DND-41 (cell line): ENCODE measurements at regions not wholly inside any gene's neighbourhood (a gene's known extent, or its start where the extent isn't known, plus 50 kb on each side); places are given as distances from the start of the nearest gene placed in this dataset.

Experiments used
- ATAC-seq: fragments of 200-7000 bp; cut with Tn5 transposase; 3 replicates; pipeline ENCODE4 v1.9.1; 2021; ENCODE audit warnings: low read depth; ENCODE audit not compliant: insufficient read depth
- DNase-seq: peaks from one replicate; pipeline ENCODE4 v3.0.0-alpha.2; 2020
- H2AFZ ChIP-seq: 2 replicates; pipeline ENCODE4 v1.6.0; 2012; ENCODE audit warnings: low read depth, low read length
- H3K27ac ChIP-seq: 2 replicates; pipeline ENCODE4 v1.5.1; 2012; ENCODE audit warnings: low read length, inconsistent platforms
- H3K27me3 ChIP-seq: fragments of 200-600 bp; sonication (generic); 2 replicates; pipeline ENCODE4 v1.6.0; 2012; ENCODE audit warnings: low read length, mild to moderate bottlenecking, inconsistent platforms; ENCODE audit not compliant: insufficient read depth, poor library complexity
- H3K36me3 ChIP-seq: 2 replicates; pipeline ENCODE4 v1.5.1; 2012; ENCODE audit warnings: low read length, inconsistent platforms; ENCODE audit not compliant: insufficient read depth
- H3K4me1 ChIP-seq: 2 replicates; pipeline ENCODE4 v1.5.1; 2012; ENCODE audit warnings: mild to moderate bottlenecking, low read length; ENCODE audit not compliant: insufficient read depth
- H3K4me2 ChIP-seq: 2 replicates; pipeline ENCODE4 v1.6.0; 2012; ENCODE audit warnings: mild to moderate bottlenecking, moderate library complexity, low read length, inconsistent platforms; ENCODE audit not compliant: insufficient read depth
- H3K4me3 ChIP-seq, 2 experiments: fragments of 200-600 bp in 1 of 2; shearing (Covaris generic) in 1 of 2; 2 replicates each; pipeline ENCODE4 v1.5.1; 2012 to 2016; ENCODE audit warnings: inconsistent platforms in 2 of 2, low read length in 2 of 2, mild to moderate bottlenecking in 2 of 2, low read depth in 1 of 2, moderate library complexity in 1 of 2
- H3K79me2 ChIP-seq: 2 replicates; pipeline ENCODE4 v1.6.0; 2012; ENCODE audit warnings: low read length, inconsistent platforms; ENCODE audit not compliant: insufficient read depth
- H3K9ac ChIP-seq: 2 replicates; pipeline ENCODE4 v1.6.0; 2012; ENCODE audit warnings: low read depth, mild to moderate bottlenecking, inconsistent platforms, low read length, moderate library complexity
- H3K9me3 ChIP-seq: 2 replicates; pipeline ENCODE4 v1.5.1; 2012; ENCODE audit warnings: low read length, moderate library complexity, mild to moderate bottlenecking, inconsistent platforms; ENCODE audit not compliant: insufficient read depth, severe bottlenecking
- H4K20me1 ChIP-seq: 2 replicates; pipeline ENCODE4 v1.6.0; 2012; ENCODE audit warnings: low read length; ENCODE audit not compliant: insufficient read depth
- EZH2 ChIP-seq: IDR thresholded peaks from 3 replicates; pipeline ENCODE4 v1.6.1; 2012; ENCODE audit warnings: borderline replicate concordance, low read depth, mild to moderate bottlenecking, moderate library complexity, low read length, inconsistent platforms; ENCODE audit not compliant: severe bottlenecking
- TF ChIP-seq, protein P1 (sequence below): IDR thresholded peaks from 2 replicates; pipeline ENCODE4 v1.5.1; 2012; ENCODE audit warnings: borderline replicate concordance, low read length, moderate library complexity, mild to moderate bottlenecking; ENCODE audit not compliant: poor library complexity, severe bottlenecking; ENCODE audit errors: extremely low read depth

DNA sequence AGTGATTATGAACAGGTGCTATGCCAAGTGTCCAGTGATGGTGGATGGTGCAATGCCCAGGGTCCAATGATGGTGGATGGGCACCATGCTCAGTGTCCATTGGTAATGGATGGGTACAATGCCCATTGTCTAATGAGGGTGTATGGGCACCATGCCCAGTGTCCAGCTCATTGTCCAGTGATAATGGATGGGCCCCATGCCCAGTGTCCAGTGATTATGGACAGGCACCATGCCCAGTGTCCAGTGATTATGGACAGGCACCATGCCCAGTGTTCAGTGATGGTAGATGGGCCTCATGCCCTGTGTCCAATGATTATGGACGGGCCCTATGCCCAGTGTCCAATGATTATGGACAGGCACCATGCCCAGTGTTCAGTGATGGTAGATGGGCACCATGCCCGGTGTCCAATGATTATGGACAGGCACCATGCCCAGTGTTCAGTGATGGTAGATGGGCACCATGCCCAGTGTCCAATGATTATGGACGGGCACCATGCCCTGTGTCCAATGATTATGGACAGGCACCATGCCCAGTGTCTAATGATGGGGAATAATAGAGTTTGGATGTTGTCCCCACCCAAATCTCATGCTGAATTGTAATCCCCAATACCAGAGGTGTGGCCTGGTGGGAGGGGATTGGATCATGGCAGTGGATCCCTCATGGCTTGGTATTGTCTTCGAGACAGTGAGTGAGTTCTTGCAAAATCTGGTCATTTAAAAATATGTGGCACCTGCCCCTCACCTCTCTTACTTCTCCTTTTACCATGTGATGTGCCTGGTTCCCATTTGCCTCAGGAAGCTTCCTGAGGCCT, 87.8 kb downstream of the ANKRD10 start:
- H3K4me1 ChIP-seq, result no peaks in the 10 kb centered on the region
- TF ChIP-seq EZH2, result no peak
- TF ChIP-seq, protein P1, sequence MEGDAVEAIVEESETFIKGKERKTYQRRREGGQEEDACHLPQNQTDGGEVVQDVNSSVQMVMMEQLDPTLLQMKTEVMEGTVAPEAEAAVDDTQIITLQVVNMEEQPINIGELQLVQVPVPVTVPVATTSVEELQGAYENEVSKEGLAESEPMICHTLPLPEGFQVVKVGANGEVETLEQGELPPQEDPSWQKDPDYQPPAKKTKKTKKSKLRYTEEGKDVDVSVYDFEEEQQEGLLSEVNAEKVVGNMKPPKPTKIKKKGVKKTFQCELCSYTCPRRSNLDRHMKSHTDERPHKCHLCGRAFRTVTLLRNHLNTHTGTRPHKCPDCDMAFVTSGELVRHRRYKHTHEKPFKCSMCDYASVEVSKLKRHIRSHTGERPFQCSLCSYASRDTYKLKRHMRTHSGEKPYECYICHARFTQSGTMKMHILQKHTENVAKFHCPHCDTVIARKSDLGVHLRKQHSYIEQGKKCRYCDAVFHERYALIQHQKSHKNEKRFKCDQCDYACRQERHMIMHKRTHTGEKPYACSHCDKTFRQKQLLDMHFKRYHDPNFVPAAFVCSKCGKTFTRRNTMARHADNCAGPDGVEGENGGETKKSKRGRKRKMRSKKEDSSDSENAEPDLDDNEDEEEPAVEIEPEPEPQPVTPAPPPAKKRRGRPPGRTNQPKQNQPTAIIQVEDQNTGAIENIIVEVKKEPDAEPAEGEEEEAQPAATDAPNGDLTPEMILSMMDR, result no peak
- no peak overlapping the region for H3K27ac ChIP-seq
- H3K9me3 ChIP-seq, result peaks cover 3% of the 10 kb centered on the region
- DNase-seq, result no peak
- H3K9ac ChIP-seq, result no peak overlapping the region
- H4K20me1 ChIP-seq, result no peaks in the 10 kb centered on the region
- peaks cover 2% of the 10 kb centered on the region for H3K27me3 ChIP-seq
- no peaks in the 10 kb centered on the region for H3K36me3 ChIP-seq
- H3K4me2 ChIP-seq, result no peak overlapping the region
- no peak overlapping the region for H3K4me3 ChIP-seq
- no peak overlapping the region for H2AFZ ChIP-seq
- ATAC-seq, result no peak
- H3K79me2 ChIP-seq, result no peaks in the 10 kb centered on the region
